Neural cell (in vitro differentiated cells): ENCODE measurements at regions not wholly inside any gene's neighbourhood (a gene's known extent, or its start where the extent isn't known, plus 50 kb on each side); places are given as distances from the start of the nearest gene placed in this dataset.

Source experiments
- H2AFZ ChIP-seq: fragments of 200-600, 300-800 bp; sonication (generic), shearing (Covaris generic); 2 replicates; pipeline ENCODE4 v1.6.0; 2014; ENCODE audit warnings: low read depth, mild to moderate bottlenecking, antibody characterized with exemption, low read length, moderate library complexity
- H3F3A ChIP-seq: fragments of 200-600 bp; shearing (Covaris generic); 2 replicates; pipeline ENCODE4 v1.6.1; 2016; ENCODE audit warnings: mild to moderate bottlenecking, moderate library complexity, mixed read lengths, antibody characterized with exemption, low read length; ENCODE audit not compliant: insufficient read depth, poor library complexity, severe bottlenecking
- H3K27ac ChIP-seq: fragments of 200-600, 300-800 bp; sonication (generic), shearing (Covaris generic); 2 replicates; pipeline ENCODE4 v1.5.1; 2014; ENCODE audit warnings: mild to moderate bottlenecking, low read length, moderate library complexity
- H3K27me3 ChIP-seq: fragments of 300-800, 200-600 bp; sonication (generic), shearing (Covaris generic); 2 replicates; pipeline ENCODE4 v1.6.0; 2014; ENCODE audit warnings: mild to moderate bottlenecking, low read depth, low read length, moderate library complexity; ENCODE audit not compliant: insufficient read depth
- H3K36me3 ChIP-seq: fragments of 300-800, 200-600 bp; sonication (generic), shearing (Covaris generic); 2 replicates; pipeline ENCODE4 v1.5.1; 2014; ENCODE audit warnings: mild to moderate bottlenecking, antibody characterized with exemption, low read length, moderate library complexity; ENCODE audit not compliant: insufficient read depth
- H3K4me2 ChIP-seq: fragments of 300-800, 200-600 bp; sonication (generic), shearing (Covaris generic); 2 replicates; pipeline ENCODE4 v1.6.0; 2014; ENCODE audit warnings: mild to moderate bottlenecking, low read length
- H3K4me3 ChIP-seq: fragments of 300-800, 200-600 bp; sonication (generic), shearing (Covaris generic); 2 replicates; pipeline ENCODE4 v1.5.1; 2014; ENCODE audit warnings: mild to moderate bottlenecking, low read length, moderate library complexity
- H3K79me2 ChIP-seq: fragments of 200-600 bp; shearing (Covaris generic); replicated peaks from 2 replicates; pipeline ENCODE4 v1.6.0; 2014; ENCODE audit warnings: mild to moderate bottlenecking, low read length, moderate library complexity; ENCODE audit not compliant: insufficient read depth
- H3K9ac ChIP-seq: fragments of 300-800, 200-600 bp; sonication (generic), shearing (Covaris generic); 2 replicates; pipeline ENCODE4 v1.6.1; 2016; ENCODE audit warnings: mild to moderate bottlenecking, low read length, mixed read lengths
- H3K9me2 ChIP-seq: fragments of 200-600 bp; shearing (Covaris generic); 2 replicates; pipeline ENCODE4 v1.6.1; 2016; ENCODE audit warnings: mild to moderate bottlenecking, low read length, mixed read lengths; ENCODE audit not compliant: insufficient read depth
- H3K9me3 ChIP-seq: fragments of 200-600, 300-800 bp; sonication (generic), shearing (Covaris generic); 2 replicates; pipeline ENCODE4 v1.6.1; 2016; ENCODE audit warnings: mild to moderate bottlenecking, mixed run types, low read length, moderate library complexity, mixed read lengths
- H4K20me1 ChIP-seq: fragments of 200-600 bp; shearing (Covaris generic); 2 replicates; pipeline ENCODE4 v1.6.1; 2016; ENCODE audit warnings: mild to moderate bottlenecking, mixed run types; ENCODE audit not compliant: insufficient read depth
- EP300 ChIP-seq: fragments of 450-650 bp; conservative IDR thresholded peaks from 2 replicates; pipeline ENCODE4 v1.6.1; 2014; ENCODE audit warnings: antibody characterized with exemption, mild to moderate bottlenecking, moderate library complexity; ENCODE audit not compliant: poor library complexity, severe bottlenecking
- EZH2 ChIP-seq: fragments of 200-600, 300-800 bp; shearing (Covaris generic), sonication (generic); IDR thresholded peaks from 2 replicates; pipeline ENCODE4 v1.6.1; 2014; ENCODE audit warnings: antibody characterized with exemption, low read length, borderline replicate concordance, mild to moderate bottlenecking; ENCODE audit not compliant: insufficient read depth, poor library complexity, severe bottlenecking
- MXI1 ChIP-seq: fragments of 450-650 bp; conservative IDR thresholded peaks from 2 replicates; pipeline ENCODE4 v1.6.1; 2014; ENCODE audit warnings: antibody characterized with exemption, mild to moderate bottlenecking; ENCODE audit not compliant: poor library complexity, severe bottlenecking
- POLR2AphosphoS5 ChIP-seq: IDR thresholded peaks from 2 replicates; pipeline ENCODE4 v1.6.1; 2012
- RAD21 ChIP-seq: fragments of 450-650 bp; conservative IDR thresholded peaks from 2 replicates; pipeline ENCODE4 v1.6.1; 2014; ENCODE audit warnings: antibody characterized with exemption, mild to moderate bottlenecking, moderate library complexity
- REST ChIP-seq: IDR thresholded peaks from 2 replicates; pipeline ENCODE4 v1.6.1; 2012; ENCODE audit warnings: borderline replicate concordance
- SMC3 ChIP-seq: fragments of 450-650 bp; conservative IDR thresholded peaks from 2 replicates; pipeline ENCODE4 v1.6.1; 2014; ENCODE audit warnings: antibody characterized with exemption, mild to moderate bottlenecking, moderate library complexity; ENCODE audit not compliant: poor library complexity
- TAF1 ChIP-seq: IDR thresholded peaks from 2 replicates; pipeline ENCODE4 v1.6.1; 2012; ENCODE audit warnings: low read depth
- TF ChIP-seq, protein P1 (sequence below): fragments of 450-650 bp; IDR thresholded peaks from 2 replicates; pipeline ENCODE4 v1.5.1; 2014; ENCODE audit warnings: antibody characterized with exemption, mild to moderate bottlenecking, moderate library complexity; ENCODE audit not compliant: poor library complexity, severe bottlenecking

DNA sequence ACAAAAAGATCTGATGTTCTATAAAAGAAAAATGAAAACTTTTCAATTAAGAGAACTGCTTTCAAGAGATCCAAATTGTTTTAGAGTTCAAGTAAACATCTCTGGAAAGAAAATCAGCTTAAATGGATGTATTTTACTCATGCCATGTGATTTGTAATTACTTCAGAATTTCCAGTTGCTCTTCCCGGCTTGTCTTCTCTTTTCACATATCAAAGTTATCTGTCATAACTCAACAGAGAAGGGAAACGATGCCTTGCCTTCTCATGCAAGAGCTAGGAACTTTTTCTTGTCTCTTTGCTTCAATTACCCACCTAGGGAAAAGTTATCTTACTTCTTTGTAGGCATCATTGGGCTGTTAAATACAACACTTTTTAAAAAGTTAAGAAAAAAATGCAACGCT is 255.2 kb upstream of the POU2AF2 start:
- no peaks in the 10 kb centered on the region for H3K9me2 ChIP-seq
- H3K9me3 ChIP-seq: no peaks in the 10 kb centered on the region
- no peaks in the 10 kb centered on the region for H4K20me1 ChIP-seq
- TF ChIP-seq EZH2: no peak
- H3K27me3 ChIP-seq: no peaks in the 10 kb centered on the region
- no peak overlapping the region for H3K4me2 ChIP-seq
- no peak overlapping the region for H3K27ac ChIP-seq
- no peaks in the 10 kb centered on the region for H3F3A ChIP-seq
- no peak overlapping the region for H3K4me3 ChIP-seq
- H2AFZ ChIP-seq: no peak overlapping the region
- no peak overlapping the region for H3K9ac ChIP-seq
- no peaks in the 10 kb centered on the region for H3K36me3 ChIP-seq
- H3K79me2 ChIP-seq: no peaks in the 10 kb centered on the region

DNA sequence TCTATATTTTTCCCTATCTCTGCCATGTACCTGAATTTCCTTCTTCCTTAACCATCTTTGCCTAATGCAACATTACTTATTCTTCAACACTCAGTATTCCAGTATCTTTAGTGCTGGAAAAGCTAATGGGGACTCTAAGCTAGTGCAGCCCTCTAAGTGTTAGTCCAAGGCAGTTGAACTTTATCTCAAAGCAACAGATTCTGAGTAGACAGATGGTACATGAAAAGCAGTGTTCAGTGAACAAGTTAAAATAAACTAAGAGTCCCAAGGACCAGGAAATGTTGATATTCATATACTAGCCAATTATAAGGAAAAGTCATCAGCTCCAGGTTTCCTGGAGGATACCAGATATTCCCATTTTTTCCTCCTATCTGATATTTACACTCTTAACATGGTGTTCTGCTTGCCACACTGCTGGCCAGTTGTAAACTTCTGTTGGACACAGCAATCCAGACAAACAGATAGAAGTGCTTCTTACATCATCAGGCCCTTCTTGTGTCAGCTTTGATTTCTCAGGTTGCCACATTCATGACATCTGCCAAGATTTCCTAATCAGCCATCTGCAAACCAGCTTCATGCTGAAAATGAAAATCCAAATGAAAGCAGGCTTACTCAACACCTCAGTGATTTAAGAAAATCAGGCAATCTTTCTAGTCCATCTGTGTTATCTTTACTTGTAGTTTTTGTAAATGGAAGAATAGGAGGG is 255.9 kb upstream of the POU2AF2 start:
- Histone ChIP-seq H3K79me2 (no peaks in the 10 kb centered on the region), H3K4me2 (no peak overlapping the region), H3K36me3 (no peaks in the 10 kb centered on the region), H3F3A (no peaks in the 10 kb centered on the region), H3K4me3 (no peak overlapping the region), H3K9me3 (no peaks in the 10 kb centered on the region), H4K20me1 (no peaks in the 10 kb centered on the region), H3K27me3 (no peaks in the 10 kb centered on the region), H3K9me2 (no peaks in the 10 kb centered on the region), H3K27ac (no peak overlapping the region), H3K9ac (no peak overlapping the region), H2AFZ (no peak overlapping the region)
- TF ChIP-seq, protein P1, sequence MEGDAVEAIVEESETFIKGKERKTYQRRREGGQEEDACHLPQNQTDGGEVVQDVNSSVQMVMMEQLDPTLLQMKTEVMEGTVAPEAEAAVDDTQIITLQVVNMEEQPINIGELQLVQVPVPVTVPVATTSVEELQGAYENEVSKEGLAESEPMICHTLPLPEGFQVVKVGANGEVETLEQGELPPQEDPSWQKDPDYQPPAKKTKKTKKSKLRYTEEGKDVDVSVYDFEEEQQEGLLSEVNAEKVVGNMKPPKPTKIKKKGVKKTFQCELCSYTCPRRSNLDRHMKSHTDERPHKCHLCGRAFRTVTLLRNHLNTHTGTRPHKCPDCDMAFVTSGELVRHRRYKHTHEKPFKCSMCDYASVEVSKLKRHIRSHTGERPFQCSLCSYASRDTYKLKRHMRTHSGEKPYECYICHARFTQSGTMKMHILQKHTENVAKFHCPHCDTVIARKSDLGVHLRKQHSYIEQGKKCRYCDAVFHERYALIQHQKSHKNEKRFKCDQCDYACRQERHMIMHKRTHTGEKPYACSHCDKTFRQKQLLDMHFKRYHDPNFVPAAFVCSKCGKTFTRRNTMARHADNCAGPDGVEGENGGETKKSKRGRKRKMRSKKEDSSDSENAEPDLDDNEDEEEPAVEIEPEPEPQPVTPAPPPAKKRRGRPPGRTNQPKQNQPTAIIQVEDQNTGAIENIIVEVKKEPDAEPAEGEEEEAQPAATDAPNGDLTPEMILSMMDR: no peak
- TF ChIP-seq EP300: no peak
- no peak for TF ChIP-seq POLR2AphosphoS5
- no peak for TF ChIP-seq EZH2
- no peak for TF ChIP-seq MXI1
- TF ChIP-seq TAF1: no peak
- no peak for TF ChIP-seq SMC3
- TF ChIP-seq RAD21: no peak
- no peak for TF ChIP-seq REST
